ENCODE measurements at regions not wholly inside any gene's neighbourhood (a gene's known extent, or its start where the extent isn't known, plus 50 kb on each side); places are given as distances from the start of the nearest gene placed in this dataset.

GRCh38 chr13:99031832-99032231 is 54.0 kb upstream of the DOCK9 start:
- Mint-ChIP-seq H3K27ac (no peak overlapping the region), H3K27me3 (ENCODE audit: low read depth) (no peaks in the 10 kb centered on the region), H3K4me3 (no peak overlapping the region), H3K4me1 (peaks cover 0 to 3% of the 10 kb centered on the region in 2 experiments; a peak in 1 of 4 replicates), H3K9me3 (peaks cover 3% of the 10 kb centered on the region in 2 experiments; a peak in 3 of 5 replicates), H3K36me3 (ENCODE audit: insufficient read depth in 1 of 3, low read depth in 3 of 3) (no peaks in the 10 kb centered on the region; a peak in 3 of 7 replicates)
- no peak overlapping the region for H4K91ac ChIP-seq (ENCODE audit: insufficient read length, low read depth, low read length)
- no peak overlapping the region for H2BK120ac ChIP-seq (ENCODE audit: low read depth, low read length, poor library complexity, severe bottlenecking)
- no peak overlapping the region for H4K8ac ChIP-seq (replicated peaks; ENCODE audit: insufficient read length, low read depth, low read length)
- no peak overlapping the region for H2BK12ac ChIP-seq (ENCODE audit: insufficient read length, low read depth, low read length)
- TF ChIP-seq CTCF (conservative IDR thresholded peaks at IDR 0.05) = no peak
- no peak overlapping the region for H3K18ac ChIP-seq (ENCODE audit: insufficient read length, low read depth, low read length)
- H2BK5ac ChIP-seq (ENCODE audit: insufficient read length, low read length) = no peak overlapping the region
- H2AK5ac ChIP-seq (ENCODE audit: insufficient read length, low read length) = no peak overlapping the region
- WGBS (ENCODE audit: extremely low coverage, insufficient read length, low lambda C conversion rate) = no CpG with 5 or more reads among the region's 2 CpGs
- H3K27ac ChIP-seq (ENCODE audit: insufficient read length, low read depth, low read length) = no peak overlapping the region
- no peak overlapping the region for H3K23ac ChIP-seq (ENCODE audit: insufficient read length, low read depth, low read length)
- H3K23me2 ChIP-seq (ENCODE audit: insufficient read length, low read depth, low read length, poor library complexity, severe bottlenecking) = no peaks in the 10 kb centered on the region
- H4K20me1 ChIP-seq (ENCODE audit: control insufficient read depth, insufficient read depth, insufficient read length) = no peaks in the 10 kb centered on the region
- H4K5ac ChIP-seq (ENCODE audit: insufficient read length, low read depth, low read length) = no peak overlapping the region
- H3T11ph ChIP-seq (ENCODE audit: low read length) = no peak overlapping the region
- H3K79me2 ChIP-seq (ENCODE audit: insufficient read depth, low read length) = no peaks in the 10 kb centered on the region
- H3K9me3 ChIP-seq (ENCODE audit: control insufficient read depth, low read depth, low read length) = no peaks in the 10 kb centered on the region
- no peak overlapping the region for H3K4me2 ChIP-seq (ENCODE audit: insufficient read depth, insufficient read length, low read length)
- no peaks in the 10 kb centered on the region for H3K79me1 ChIP-seq (ENCODE audit: insufficient read depth, low read depth, low read length, poor library complexity, severe bottlenecking)
- H2BK15ac ChIP-seq (ENCODE audit: low read depth, low read length) = no peak overlapping the region
- H2AFZ ChIP-seq (ENCODE audit: low read length) = no peak overlapping the region
- no peak overlapping the region for H3K14ac ChIP-seq (ENCODE audit: insufficient read depth, low read length)
- DNase-seq = no peak
- no peak overlapping the region for H3K56ac ChIP-seq (ENCODE audit: insufficient read length, low read depth, low read length)
- H3K4me1 ChIP-seq (ENCODE audit: insufficient read depth, low read length) = no peaks in the 10 kb centered on the region
- no peaks in the 10 kb centered on the region for H3K27me3 ChIP-seq (ENCODE audit: insufficient read depth, low read length)
- no peak overlapping the region for H3K4ac ChIP-seq (ENCODE audit: low read depth, low read length)
- no peak overlapping the region for H3K9ac ChIP-seq (ENCODE audit: extremely low read depth, insufficient read length, low read length)
- no peak overlapping the region for H2BK20ac ChIP-seq (ENCODE audit: low read depth, low read length, poor library complexity, severe bottlenecking)
